ENCODE measurements at regions not wholly inside any gene's neighbourhood (a gene's known extent, or its start where the extent isn't known, plus 50 kb on each side); places are given as distances from the start of the nearest gene placed in this dataset.
"Not testable (repeated sequence)": the region's sequence is repeated elsewhere in the genome, so short reads cannot be mapped to it uniquely, and the experiment has no call there.

DNA sequence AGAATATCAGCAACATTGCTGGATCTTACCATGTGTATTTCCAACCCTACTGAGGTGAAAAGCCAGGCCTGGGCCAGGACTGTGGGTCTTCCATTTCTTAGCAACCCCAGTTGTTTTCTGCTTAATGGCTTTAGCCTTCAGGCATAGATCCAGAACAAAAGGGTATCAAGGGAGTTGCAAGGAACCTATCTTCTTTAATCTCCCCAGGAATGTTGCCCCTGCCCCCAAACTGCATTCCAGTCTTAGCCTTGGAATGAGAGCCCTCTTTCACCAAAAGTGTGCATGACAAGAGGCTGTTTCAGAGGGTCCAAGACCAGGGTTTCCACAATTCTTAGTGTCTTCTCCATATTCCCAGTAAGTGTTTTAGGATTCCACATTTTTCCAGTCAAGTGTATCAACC lies 87.9 kb upstream of the SOX13 start:
- no peaks in the 10 kb centered on the region for H3K9me3 Mint-ChIP-seq
- H3K4me1 Mint-ChIP-seq (ENCODE audit: low read depth): no peaks in the 10 kb centered on the region
- no peak overlapping the region for H3K27ac Mint-ChIP-seq

DNA sequence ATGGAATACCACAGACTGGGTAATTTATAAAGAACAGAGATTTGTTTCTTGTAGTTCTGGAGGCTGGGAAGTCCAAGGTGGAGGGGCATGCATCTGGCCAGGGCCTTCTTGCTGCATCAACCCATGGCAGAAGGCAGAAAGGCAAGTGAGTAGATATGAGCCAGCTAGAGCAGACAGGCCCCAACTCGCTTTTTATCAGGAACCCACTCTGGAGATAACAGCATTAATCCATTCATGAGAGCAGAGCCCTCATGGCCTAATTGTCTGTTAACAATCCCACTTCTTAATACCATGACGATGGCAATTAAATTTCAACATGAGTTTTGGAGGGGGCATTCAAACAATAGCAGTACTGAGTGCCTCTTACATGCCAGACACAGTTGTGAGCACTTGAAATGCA lies 87.2 kb upstream of the SOX13 start:
- no peak overlapping the region for H3K27ac Mint-ChIP-seq
- H3K4me1 Mint-ChIP-seq (ENCODE audit: low read depth): no peaks in the 10 kb centered on the region
- no peaks in the 10 kb centered on the region for H3K9me3 Mint-ChIP-seq
- H3K4me3 Mint-ChIP-seq: no peak overlapping the region
- no peaks in the 10 kb centered on the region for H3K36me3 Mint-ChIP-seq (ENCODE audit: low read depth)
- H3K27me3 Mint-ChIP-seq (ENCODE audit: low read depth): peaks cover 10% of the 10 kb centered on the region

More for the DNA sequence above, 87.9 kb upstream of the SOX13 start:
- H3K36me3 Mint-ChIP-seq (ENCODE audit: low read depth): no peaks in the 10 kb centered on the region
- H3K4me3 Mint-ChIP-seq: no peak overlapping the region
- H3K27me3 Mint-ChIP-seq (ENCODE audit: low read depth): peaks cover 10% of the 10 kb centered on the region

DNA sequence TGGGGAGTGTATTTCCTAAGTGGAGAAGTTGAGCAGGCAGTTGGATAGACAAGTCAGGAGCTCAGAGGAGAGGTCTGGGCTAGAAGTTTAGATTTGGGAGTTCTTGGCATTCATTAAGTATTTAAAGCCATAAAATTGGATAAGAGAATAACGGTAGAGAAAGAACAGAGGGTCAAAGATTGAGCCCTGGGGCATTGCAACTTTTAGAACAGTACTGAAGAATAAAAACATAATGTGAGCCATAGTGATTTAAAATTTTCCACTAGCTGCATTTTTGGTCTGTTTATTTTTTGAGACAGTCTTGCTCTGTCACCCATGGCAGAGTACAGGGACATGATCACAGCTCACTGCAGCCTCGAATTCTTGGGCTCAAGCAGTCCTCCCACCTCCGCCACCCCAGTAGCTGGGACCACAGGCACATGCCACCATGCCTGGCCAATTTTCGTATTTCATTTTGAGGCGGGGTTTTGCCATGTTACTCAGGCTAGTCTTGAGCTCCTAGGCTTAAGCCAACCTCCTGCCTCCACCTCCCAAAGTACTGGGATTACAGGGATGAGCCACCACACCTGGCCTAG lies 85.9 kb upstream of the SOX13 start:
- peaks cover 12% of the 10 kb centered on the region for H3K27me3 Mint-ChIP-seq (ENCODE audit: low read depth)
- H3K4me1 Mint-ChIP-seq (ENCODE audit: low read depth): no peaks in the 10 kb centered on the region
- no peaks in the 10 kb centered on the region for H3K9me3 Mint-ChIP-seq
- H3K36me3 Mint-ChIP-seq (ENCODE audit: low read depth): no peaks in the 10 kb centered on the region
- H3K27ac Mint-ChIP-seq: no peak overlapping the region
- H3K4me3 Mint-ChIP-seq: no peak overlapping the region

DNA sequence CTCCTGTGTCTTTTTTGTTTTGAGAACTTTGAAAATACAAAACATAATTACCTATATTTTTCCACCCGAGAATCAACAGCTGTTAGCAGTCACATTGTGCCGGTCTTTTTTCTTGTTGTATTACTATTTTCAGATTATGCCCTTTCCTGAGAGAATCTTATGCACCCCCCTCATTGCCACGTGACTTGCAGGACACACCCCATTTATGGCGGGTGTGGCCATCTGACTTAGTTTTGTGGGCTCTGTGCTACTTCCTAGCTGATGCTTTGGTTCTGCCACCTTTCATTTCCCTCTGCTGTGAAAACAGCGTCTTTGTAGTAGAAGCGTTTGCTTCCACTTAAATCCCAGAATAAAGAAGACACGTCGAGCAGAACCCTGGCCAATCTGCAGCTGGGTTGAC lies 82.8 kb upstream of the SOX13 start:
- H3K27me3 Mint-ChIP-seq (ENCODE audit: low read depth): peaks cover 16% of the 10 kb centered on the region
- no peak overlapping the region for H3K27ac Mint-ChIP-seq
- no peaks in the 10 kb centered on the region for H3K36me3 Mint-ChIP-seq (ENCODE audit: low read depth)
- H3K9me3 Mint-ChIP-seq: no peaks in the 10 kb centered on the region
- H3K4me3 Mint-ChIP-seq: no peak overlapping the region
- H3K4me1 Mint-ChIP-seq (ENCODE audit: low read depth): no peaks in the 10 kb centered on the region

DNA sequence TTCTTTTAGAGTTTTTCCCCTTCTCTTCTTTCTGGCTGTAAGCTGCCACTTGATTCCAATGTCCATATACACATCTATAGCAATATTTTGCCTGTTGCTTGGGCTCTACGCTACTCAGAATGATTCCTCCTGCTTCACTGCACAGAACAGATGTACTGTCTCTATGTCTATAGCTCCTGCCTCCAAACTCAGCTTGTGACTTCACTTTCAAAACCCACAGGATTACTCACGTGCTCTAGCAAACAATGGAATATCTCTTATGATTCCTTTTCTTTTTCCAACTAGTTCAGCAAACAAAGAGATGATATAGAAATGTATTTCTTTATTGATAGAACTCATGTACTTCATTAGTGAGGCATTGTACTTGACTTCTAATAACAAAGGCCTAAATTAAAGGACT lies 80.5 kb upstream of the SOX13 start:
- Mint-ChIP-seq H3K9me3 (no peaks in the 10 kb centered on the region), H3K4me3 (no peak overlapping the region), H3K27me3 (ENCODE audit: low read depth) (peaks cover 7% of the 10 kb centered on the region), H3K4me1 (ENCODE audit: low read depth) (no peaks in the 10 kb centered on the region), H3K27ac (no peak overlapping the region), H3K36me3 (ENCODE audit: low read depth) (no peaks in the 10 kb centered on the region)

DNA sequence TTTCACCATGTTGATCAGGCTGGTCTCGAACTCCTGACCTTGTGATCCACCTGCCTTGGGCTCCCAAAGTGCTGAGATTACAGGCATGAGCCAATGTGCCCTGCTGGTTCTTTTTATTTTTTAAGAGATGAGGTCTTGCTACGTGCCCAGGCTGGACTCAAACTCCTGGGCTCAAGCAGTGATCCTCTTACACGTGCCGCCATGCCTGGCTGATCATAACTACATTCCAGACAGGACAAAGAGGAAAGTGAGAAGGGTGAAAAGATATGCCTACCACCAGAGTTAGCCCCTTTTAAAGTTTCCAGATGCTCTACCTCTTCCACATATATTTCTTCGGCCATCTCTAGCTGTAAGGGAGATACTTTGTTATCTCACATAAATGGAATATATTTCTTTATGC lies 79.7 kb upstream of the SOX13 start:
- peaks cover 7% of the 10 kb centered on the region for H3K27me3 Mint-ChIP-seq (ENCODE audit: low read depth)
- H3K36me3 Mint-ChIP-seq (ENCODE audit: low read depth): no peaks in the 10 kb centered on the region
- no peak overlapping the region for H3K4me3 Mint-ChIP-seq
- no peaks in the 10 kb centered on the region for H3K9me3 Mint-ChIP-seq
- no peaks in the 10 kb centered on the region for H3K4me1 Mint-ChIP-seq (ENCODE audit: low read depth)
- no peak overlapping the region for H3K27ac Mint-ChIP-seq

DNA sequence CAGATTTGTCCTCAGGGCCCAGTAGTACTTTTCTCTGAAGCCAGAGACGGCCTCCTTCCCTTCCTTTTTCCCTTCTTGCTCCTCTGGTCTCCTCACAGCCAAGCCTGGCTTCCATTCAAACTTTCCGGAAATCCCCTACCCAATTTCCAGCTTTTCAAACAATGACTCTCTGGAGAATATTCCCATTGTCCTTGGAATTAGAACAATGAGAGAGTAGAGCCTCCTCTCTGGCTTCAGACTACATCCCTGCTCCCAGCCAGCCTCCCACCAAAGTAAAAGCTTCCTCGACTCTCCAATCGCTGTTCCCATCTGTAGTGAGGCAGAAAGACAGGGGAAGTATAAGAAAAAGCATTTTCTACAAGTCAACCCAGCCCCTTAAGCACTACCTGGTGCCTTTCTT lies 77.7 kb upstream of the SOX13 start:
- Mint-ChIP-seq H3K9me3 (no peaks in the 10 kb centered on the region), H3K4me3 (no peak overlapping the region), H3K27me3 (ENCODE audit: low read depth) (peaks cover 7% of the 10 kb centered on the region), H3K36me3 (ENCODE audit: low read depth) (no peaks in the 10 kb centered on the region), H3K4me1 (ENCODE audit: low read depth) (no peaks in the 10 kb centered on the region), H3K27ac (no peak overlapping the region)

DNA sequence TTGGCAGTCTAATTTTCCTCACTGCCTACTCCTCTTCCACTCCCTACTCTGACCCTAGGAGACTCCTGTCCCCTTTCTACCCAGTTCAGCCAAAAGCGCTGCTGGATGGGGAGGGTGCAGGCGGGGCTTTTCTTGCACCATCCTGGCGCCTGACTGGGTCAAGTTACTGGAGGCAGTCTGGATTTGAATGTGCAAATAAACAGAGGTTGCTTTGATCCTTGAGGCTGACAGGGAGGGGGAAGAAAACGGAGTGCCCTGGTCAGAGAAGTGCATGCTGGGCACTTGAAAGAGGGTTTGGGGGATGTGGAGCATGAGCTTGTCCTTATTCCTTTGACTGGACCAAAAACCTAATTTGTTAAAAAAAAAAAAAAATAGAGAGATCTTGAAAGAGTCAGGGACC lies 76.8 kb upstream of the SOX13 start:
- H3K36me3 Mint-ChIP-seq (ENCODE audit: low read depth): no peaks in the 10 kb centered on the region
- peaks cover 7% of the 10 kb centered on the region for H3K27me3 Mint-ChIP-seq (ENCODE audit: low read depth)
- no peak overlapping the region for H3K27ac Mint-ChIP-seq
- peaks cover 5% of the 10 kb centered on the region for H3K4me1 Mint-ChIP-seq (ENCODE audit: low read depth)
- H3K9me3 Mint-ChIP-seq: no peaks in the 10 kb centered on the region
- H3K4me3 Mint-ChIP-seq: no peak overlapping the region

DNA sequence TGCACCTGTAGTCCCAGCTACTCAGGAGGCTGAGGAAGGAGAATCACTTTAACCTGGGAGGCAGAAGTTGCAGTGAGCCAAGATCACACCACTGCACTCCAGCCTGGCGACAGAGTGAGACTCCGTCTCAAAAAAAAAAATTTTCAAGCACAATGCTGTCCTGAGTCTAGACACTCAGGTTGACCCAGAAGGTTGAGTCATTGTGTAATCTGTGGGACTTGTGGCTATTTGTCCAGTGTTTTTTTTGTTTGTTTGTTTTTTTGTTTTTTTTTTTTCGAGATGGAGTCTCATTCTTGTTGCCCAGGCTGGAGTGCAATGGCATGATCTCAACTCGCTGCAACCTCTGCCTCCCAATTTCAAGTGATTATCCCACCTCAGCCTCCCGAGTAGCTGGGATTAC lies 74.3 kb upstream of the SOX13 start:
- H3K27ac Mint-ChIP-seq; H3K27me3 Mint-ChIP-seq (ENCODE audit: low read depth); H3K36me3 Mint-ChIP-seq (ENCODE audit: low read depth); H3K4me1 Mint-ChIP-seq (ENCODE audit: low read depth); H3K4me3 Mint-ChIP-seq; H3K9me3 Mint-ChIP-seq: not testable (repeated sequence)

DNA sequence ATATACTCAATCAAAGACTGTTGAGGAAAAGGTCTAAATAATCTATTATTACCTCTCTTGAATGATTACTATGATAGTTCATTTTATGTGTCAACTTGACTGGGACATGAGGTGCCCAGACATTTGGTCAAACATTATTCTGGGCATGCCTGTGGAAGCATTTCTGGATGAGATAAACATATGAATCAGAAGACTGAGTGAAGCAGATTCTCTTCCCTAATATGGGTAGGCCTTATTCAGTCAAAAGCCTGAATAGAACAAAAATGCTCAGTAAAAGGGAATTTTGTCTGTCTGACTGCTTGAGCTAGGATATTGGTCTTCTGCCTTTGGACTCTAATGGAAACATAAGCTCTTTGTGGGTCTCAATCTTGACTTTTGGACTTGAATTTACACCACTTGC lies 73.3 kb upstream of the SOX13 start:
- H3K27me3 Mint-ChIP-seq (ENCODE audit: low read depth): no peaks in the 10 kb centered on the region
- no peaks in the 10 kb centered on the region for H3K9me3 Mint-ChIP-seq
- H3K4me1 Mint-ChIP-seq (ENCODE audit: low read depth): peaks cover 5% of the 10 kb centered on the region
- no peaks in the 10 kb centered on the region for H3K36me3 Mint-ChIP-seq (ENCODE audit: low read depth)
- no peak overlapping the region for H3K4me3 Mint-ChIP-seq
- no peak overlapping the region for H3K27ac Mint-ChIP-seq

DNA sequence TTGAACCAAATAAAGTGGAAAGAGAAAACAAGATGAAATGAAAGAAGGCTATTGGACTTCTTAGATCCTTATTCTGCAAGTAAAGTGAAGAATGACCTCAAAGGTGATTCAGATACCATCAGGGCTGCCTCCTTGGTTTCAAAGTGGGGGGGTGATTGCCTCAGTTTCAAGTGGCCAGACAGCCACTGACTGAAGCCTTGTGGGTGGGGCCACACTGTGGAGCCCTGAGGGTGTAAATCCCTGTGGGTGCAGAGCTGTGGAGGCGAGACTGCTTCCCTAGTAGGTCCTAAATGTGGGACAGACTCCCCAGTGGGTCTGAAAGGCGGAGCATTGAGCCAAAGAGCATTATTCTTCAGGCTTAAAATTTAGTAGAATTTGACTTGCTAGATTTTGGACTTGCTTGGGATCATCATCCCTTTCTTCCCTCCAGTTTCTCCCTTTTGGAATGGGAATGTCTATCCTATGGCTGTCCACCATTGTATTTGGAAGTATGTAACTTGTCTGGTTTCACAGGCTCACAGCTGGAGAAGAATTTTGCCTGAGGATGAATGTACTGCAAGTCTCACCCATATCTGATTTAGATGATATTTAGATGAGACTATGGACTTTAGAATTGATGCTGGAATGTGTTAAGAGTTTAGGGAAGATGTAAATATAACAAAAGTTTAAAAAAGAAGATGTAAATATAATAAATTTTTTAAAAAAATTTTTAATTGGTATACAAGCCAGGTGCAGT lies 71.6 kb upstream of the SOX13 start:
- Mint-ChIP-seq H3K4me3 (no peak overlapping the region), H3K27me3 (ENCODE audit: low read depth) (peaks cover 11% of the 10 kb centered on the region), H3K9me3 (no peaks in the 10 kb centered on the region), H3K27ac (no peak overlapping the region), H3K36me3 (ENCODE audit: low read depth) (no peaks in the 10 kb centered on the region), H3K4me1 (ENCODE audit: low read depth) (peaks cover 5% of the 10 kb centered on the region)

DNA sequence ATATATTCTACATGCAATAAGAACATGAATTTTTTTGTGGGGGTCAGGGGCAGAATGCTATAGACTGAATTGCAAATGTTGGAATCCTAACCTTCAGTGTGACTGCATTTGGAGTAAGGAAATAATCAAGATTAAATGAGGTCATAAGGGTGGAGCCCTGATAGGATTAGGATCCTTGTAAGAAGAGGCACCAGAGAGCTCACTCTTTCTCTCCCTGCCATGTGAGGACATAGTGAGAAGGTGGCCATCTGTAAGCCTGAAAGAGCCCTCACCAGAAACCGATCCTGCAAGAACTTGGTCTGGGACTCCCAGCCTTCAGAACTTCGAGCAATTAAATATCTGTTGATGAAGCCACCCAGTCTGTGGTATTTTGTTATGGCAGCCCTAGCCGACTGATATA lies 70.3 kb upstream of the SOX13 start:
- Mint-ChIP-seq H3K27me3 (ENCODE audit: low read depth) (peaks cover 12% of the 10 kb centered on the region), H3K9me3 (no peaks in the 10 kb centered on the region), H3K36me3 (ENCODE audit: low read depth) (no peaks in the 10 kb centered on the region), H3K4me3 (no peak overlapping the region), H3K4me1 (ENCODE audit: low read depth) (peaks cover 5% of the 10 kb centered on the region), H3K27ac (no peak overlapping the region)

DNA sequence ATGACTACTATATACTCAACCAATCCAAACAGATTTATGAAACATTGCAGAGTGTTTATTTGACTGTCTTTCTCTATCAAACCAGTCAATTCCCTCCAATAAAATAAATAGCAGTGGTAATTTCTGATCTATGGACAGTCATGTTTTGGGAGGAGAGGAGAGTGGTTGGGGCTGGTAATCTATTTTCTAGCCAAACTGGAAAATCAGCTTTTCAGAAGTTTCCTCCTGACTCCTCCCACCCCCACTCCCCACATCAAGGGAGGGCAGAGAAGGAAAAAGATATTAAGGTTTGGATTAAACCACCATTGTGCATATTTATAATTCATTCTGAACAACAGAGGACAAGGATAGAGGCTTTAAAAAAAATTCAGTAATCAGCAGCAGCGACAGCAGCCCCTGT lies 69.4 kb upstream of the SOX13 start:
- Mint-ChIP-seq H3K4me1 (ENCODE audit: low read depth) (peaks cover 5% of the 10 kb centered on the region), H3K4me3 (no peak overlapping the region), H3K36me3 (ENCODE audit: low read depth) (no peaks in the 10 kb centered on the region), H3K9me3 (no peaks in the 10 kb centered on the region), H3K27me3 (ENCODE audit: low read depth) (peaks cover 12% of the 10 kb centered on the region), H3K27ac (no peak overlapping the region)

DNA sequence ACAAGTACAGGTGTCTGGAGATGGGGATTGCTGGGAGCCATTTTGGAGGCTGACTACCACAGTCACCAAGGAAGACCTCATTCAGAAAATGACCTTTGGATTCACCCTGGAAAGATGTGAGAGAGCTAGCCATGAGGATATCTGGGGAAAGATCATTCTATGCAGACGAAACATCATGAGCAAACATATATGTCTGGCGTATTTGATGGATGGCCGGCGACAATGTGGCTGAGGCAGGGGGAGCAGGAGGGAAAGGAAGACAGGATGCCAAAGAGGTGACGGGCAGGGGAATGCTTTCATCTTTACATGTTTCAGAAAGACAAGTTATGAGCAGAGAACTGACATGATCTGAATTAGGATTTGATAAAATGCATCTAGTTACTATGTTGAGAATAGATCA lies 61.5 kb upstream of the SOX13 start:
- no peak overlapping the region for H3K4me3 Mint-ChIP-seq
- H3K27me3 Mint-ChIP-seq (ENCODE audit: low read depth): peaks cover under 1% of the 10 kb centered on the region
- H3K4me1 Mint-ChIP-seq (ENCODE audit: low read depth): no peaks in the 10 kb centered on the region
- no peak overlapping the region for H3K27ac Mint-ChIP-seq
- no peaks in the 10 kb centered on the region for H3K36me3 Mint-ChIP-seq (ENCODE audit: low read depth)
- H3K9me3 Mint-ChIP-seq: no peaks in the 10 kb centered on the region

DNA sequence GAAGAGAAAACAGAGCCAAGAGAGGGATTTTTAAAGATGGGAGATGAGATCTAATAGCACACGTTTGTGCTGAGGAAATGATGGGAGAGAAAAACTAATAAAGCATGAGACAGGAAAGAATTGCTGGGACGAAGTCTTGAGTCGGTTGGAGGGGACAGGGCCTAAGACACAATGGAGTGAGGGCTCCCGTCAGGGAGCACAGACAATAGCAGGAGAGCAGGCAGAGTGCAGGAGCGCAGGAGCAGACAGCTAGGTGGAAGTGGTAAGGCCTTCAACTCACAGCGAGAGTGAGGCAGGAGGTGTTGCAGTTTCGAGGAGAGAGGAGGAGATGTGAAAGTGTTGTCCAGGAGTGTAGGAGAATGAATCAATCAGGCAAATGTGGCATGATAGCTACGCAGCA lies 59.9 kb upstream of the SOX13 start:
- H3K27ac Mint-ChIP-seq: no peak overlapping the region
- H3K36me3 Mint-ChIP-seq (ENCODE audit: low read depth): no peaks in the 10 kb centered on the region
- H3K27me3 Mint-ChIP-seq (ENCODE audit: low read depth): no peaks in the 10 kb centered on the region
- no peaks in the 10 kb centered on the region for H3K9me3 Mint-ChIP-seq
- H3K4me3 Mint-ChIP-seq: no peak overlapping the region
- H3K4me1 Mint-ChIP-seq (ENCODE audit: low read depth): no peaks in the 10 kb centered on the region

DNA sequence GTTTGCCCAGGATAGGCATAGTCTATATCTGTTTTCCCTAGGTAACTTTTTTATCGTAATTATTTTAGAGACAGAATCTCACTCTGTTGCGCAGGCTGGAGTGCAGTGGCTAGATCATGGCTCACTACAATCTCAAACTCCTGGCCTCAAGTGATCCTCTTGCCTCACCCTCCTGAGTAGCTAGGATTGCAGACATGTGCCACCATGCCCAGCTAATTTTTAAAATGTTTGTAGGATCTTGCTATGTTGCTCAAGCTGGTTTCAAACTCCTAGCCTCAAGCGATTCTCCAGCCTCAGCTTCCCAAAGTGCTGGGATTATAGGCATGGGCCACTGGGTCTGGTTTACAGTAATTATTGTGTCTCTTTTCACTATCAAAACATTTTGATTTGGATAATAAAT lies 58.6 kb upstream of the SOX13 start:
- Mint-ChIP-seq H3K4me3 (no peak overlapping the region), H3K4me1 (ENCODE audit: low read depth) (no peaks in the 10 kb centered on the region), H3K27ac (no peak overlapping the region), H3K36me3 (ENCODE audit: low read depth) (no peaks in the 10 kb centered on the region), H3K9me3 (no peaks in the 10 kb centered on the region), H3K27me3 (ENCODE audit: low read depth) (peaks cover 8% of the 10 kb centered on the region)
